ENCODE measurements at regions not wholly inside any gene's neighbourhood (a gene's known extent, or its start where the extent isn't known, plus 50 kb on each side); places are given as distances from the start of the nearest gene placed in this dataset.

- TF ChIP-seq CTCF (IDR thresholded peaks at IDR 0.05) (no peak), POLR2A (IDR thresholded peaks at IDR 0.05) (no peak)
Measured at GRCh38 chr15:54792526-54792925, 404.2 kb downstream of the RSL24D1 start.

All from lower leg skin (tissue), 3 donors.